ENCODE measurements at regions not wholly inside any gene's neighbourhood (a gene's known extent, or its start where the extent isn't known, plus 50 kb on each side); places are given as distances from the start of the nearest gene placed in this dataset.

- TF ChIP-seq EZH2 (IDR thresholded peaks at IDR 0.05; ENCODE audit: borderline replicate concordance, low read length) (no peak), CTCF (conservative IDR thresholded peaks at IDR 0.05 in 1 of 2, IDR thresholded peaks at IDR 0.05 in 1 of 2; ENCODE audit: extremely low read depth in 1 of 2, insufficient read depth in 1 of 2, low read depth in 1 of 2, low read length in 2 of 2) (no peak)
These were observed 51.3 kb upstream of the STXBP6 start for GRCh38 chr14:25101276-25101675.
